Inflammatory macrophage (primary cell): ENCODE measurements at regions not wholly inside any gene's neighbourhood (a gene's known extent, or its start where the extent isn't known, plus 50 kb on each side); places are given as distances from the start of the nearest gene placed in this dataset.

Source experiments
- DNase-seq, 2 donors: peaks; one replicate each; pipeline ENCODE4 v3.0.0-alpha.2; 2020 to 2022

DNA sequence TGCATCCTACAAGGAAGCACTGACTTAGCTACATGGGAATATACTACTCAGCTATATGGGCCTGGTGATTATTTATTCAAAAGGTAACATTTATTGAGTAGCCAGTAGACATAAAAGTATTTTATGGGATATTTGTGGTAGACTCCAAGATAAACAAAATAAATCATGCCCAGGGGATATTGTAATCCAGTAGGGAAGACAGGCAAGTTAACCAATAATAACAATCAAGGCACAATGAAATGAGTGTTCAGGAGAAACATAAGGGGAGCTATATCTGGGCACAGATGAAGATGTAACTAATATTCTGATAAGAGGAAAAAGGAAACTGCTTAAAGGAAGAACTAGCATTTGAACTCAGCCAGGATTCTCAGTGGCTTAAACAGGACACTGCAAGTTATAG lies 161.4 kb upstream of the MTNR1B start:
- no peak for DNase-seq

DNA sequence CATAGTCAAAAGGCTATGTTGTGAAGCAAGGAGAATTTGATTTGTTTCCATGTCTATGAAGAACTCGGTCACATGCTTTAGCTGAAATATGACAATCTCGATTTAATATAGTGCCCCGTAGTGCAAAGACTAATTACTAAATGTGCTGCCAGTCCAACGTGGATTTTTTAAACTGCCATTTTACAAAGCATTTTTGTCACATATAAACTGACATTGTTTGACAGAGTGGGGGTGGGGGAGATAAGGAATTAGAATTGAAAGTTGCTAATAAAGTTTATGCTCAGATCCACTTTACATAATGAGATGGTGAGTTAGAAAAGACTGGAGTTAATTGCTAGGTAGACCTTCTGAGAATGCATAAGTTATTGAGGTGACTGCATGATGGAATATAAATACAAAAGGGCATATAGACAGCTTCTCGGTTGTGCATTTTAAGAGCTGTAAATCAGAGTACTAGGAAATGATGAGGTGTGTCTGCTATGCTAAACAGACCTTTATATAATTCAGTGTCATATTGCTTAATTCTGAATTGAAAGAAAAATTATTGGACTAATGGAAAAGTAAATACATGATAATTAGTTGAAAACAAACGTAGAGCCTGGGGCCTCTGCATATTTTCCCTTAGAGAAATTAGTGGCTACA lies 158.9 kb upstream of the MTNR1B start:
- DNase-seq: no peak

DNA sequence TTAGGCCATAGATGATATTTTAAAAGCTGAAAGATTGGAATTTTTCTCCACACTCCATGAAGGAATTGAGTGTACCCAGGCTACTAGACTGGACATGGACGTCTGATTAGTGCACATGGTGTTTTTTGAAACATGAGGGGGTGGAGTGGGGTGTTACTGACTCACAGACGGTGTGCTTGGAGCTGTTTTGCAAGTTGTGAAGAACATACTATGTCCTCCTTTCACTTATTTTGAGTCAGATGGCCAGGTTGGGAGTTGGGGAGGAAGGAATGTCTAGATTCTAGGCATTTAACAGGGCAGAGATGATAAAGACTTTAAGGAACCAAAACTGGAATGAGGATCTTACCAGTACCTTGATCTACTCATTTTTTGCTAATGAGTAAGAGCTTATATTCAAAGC lies 158.1 kb upstream of the MTNR1B start:
- peak; percentile 73 to 84 for DNase-seq

DNA sequence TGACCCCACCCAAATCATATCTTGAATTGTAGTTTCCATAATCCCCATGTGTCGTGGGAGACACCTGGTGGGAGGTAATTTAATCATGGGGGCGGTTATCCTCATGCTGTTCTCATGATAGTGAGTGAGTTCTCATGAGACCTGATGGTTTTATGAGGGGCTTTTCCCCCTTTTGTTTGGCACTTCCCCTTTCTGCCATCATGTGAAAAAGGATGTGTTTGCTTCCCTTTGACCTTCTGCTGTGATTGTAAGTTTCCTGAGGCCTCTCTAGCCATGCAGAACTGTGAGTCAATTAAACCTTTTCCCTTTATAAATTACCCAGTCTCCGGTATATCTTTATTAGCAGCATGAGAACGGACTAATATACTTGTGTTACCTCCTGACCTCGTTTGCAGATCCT lies 156.6 kb upstream of the MTNR1B start:
- no peak for DNase-seq

DNA sequence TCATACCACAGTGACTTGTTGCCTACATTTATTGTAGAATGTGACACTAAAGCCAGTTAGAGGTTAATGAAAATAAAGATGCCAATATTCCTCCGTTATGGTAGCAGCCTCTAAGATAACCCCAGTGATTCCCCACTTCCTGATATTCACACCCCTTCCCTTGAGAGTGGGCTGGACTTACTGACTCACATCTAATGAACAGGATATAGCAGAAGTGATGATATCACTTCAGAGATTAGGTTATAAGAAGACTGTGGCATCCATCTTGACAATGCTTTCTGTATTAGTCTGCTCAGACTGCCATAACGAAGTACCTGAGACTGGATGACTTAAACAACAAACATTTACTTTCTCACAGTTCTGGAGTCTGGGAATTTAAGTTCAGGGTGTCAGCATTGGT lies 149.6 kb upstream of the MTNR1B start:
- no peak for DNase-seq

DNA sequence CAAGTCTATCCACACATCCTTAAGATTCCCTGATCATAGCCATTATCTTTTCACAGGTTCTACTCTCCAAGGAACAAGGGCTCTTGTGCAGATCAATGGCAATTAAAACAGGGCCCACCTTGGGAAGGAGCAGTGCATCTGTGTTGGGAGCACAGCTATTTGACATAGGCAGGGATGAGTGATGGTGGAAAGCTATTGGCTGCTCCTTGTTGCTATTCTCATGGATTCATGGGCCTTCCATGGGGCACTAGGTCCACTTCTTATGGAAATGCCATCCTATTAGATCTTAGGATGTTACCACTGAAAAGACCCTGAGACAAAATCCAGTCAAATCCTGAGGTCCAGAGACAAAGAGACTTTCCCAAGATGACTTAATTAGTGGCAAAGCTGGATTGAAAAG lies 148.6 kb upstream of the MTNR1B start:
- no peak for DNase-seq

DNA sequence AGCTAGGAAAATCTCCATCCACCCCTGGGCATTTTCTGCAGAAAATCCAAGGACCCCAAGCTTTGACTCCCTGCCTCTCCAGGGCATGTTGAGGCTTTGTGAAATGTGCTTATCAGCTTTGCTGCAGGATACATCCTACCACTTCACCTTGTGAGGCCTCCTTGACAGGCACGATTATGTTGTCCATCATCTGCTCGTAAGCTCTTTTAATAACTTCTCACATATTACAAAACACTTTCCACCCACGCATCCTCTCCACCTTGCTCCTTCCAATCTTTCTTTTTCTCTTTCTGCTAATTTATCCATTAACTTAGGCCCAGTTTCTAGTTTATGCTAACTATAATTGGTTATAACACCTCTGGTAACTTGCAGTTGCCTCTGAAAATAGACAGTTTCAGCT lies 147.0 kb upstream of the MTNR1B start:
- DNase-seq: no peak

DNA sequence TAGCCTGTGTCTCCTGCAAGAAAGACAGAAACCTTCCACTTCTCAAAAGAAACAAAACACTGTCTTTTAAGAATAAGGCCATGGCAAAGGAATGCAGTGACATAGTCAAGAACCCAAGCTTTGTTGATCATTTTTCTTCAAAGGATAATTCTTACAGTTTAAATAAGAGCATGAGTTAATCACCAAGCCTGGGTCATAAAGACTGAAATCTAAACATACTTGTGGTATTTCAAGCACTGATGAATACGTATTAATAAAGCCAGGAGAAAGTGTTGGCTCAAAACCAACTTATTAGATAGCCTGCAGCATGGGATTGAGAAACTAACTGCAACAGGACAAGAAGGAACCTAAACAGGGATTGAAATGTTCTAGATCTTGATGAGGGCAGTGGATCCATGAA lies 143.3 kb upstream of the MTNR1B start:
- no peak for DNase-seq

DNA sequence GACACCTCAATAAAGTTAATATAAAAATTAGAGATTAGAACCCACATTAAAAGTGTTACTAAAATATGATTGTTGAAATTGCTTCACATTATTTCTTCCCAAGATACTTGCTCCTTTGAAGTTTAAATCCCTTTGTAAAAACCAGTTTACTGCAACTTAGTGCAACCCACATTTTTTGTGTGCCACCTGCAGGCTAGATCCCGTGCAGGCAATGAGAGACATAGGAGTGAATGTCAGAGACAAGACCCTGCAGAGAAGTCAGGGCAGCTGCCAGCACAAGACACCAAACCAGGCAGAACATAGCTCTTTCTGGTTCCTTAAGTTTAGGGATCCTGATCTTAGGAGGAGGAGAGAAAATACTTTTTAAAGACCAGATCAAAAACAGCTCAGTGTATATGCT lies 142.8 kb upstream of the MTNR1B start:
- DNase-seq: no peak

DNA sequence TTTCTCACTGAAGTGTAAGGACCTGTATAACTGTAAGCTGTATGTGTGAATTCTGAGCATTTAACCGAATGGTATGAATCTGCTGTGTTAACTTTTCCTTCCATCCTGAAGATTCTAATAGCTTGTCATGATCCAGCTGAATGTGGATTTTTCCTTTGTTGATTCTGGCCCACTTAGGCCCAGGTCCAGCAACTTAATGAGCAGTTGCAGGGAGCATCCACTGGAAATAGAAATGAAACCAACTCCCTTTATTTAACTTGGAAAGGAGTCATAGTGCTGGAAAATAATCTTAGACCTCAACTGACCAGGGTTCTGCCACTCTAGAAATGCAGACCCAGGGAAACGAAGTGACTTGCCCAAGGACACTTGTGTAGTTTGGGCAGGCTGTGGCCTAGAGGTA lies 142.3 kb upstream of the MTNR1B start:
- no peak for DNase-seq

DNA sequence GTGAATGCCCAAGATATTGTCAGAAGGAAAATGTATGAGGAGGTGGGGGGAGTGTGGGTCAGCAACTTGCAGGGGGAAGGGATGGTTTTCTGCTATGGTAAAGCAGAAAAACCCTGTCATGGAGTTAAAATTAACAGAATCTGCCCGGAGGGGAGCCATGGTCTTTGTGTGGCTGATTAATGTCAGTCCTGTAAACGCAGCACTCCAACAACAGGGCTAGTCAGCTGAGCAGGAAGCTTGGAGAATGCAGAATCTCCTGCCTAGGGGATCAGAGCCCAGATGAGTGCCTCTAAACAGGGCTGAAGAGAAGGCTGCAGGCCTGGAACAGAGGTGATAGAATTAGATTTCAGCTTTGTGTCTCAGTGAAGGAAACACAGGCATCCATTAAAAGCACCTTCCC lies 140.9 kb upstream of the MTNR1B start:
- no peak for DNase-seq

DNA sequence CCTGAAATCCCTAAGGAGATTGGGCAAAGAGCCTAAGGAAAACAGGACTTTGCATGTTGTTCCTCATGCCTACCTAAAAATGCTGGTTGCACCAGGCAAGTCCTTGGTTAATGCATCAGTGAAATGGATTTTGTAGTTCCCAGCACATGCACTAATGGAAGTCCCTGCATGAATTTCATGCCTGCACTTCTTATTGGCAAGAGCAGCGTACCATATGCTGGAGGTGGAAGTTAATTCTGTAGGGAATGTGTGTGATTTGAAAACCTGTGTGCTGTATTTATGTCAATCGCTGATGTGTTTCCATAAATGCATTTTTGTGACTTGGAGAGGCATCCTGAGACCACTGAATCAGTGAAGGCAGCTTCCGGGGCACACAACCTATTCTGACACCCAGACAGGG lies 140.3 kb upstream of the MTNR1B start:
- DNase-seq: no peak

DNA sequence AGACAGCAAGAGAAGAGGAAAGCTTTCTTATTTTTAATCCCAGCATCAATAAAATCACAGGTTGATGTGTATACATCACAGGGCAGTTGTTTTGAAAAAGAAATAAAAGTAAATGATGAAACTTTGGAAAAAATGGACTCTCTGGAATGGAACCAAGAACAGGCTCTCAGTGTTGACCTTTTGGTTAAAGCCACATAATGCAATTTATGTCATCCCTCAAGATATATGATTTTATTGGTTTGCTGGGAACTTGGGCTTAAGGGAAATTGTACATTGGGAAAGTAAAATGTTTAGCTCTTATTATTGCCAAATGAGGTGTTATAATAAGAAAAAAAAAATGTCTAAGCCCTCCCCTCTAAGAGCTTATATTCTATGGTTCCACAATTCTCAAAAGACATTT lies 139.8 kb upstream of the MTNR1B start:
- no peak for DNase-seq

DNA sequence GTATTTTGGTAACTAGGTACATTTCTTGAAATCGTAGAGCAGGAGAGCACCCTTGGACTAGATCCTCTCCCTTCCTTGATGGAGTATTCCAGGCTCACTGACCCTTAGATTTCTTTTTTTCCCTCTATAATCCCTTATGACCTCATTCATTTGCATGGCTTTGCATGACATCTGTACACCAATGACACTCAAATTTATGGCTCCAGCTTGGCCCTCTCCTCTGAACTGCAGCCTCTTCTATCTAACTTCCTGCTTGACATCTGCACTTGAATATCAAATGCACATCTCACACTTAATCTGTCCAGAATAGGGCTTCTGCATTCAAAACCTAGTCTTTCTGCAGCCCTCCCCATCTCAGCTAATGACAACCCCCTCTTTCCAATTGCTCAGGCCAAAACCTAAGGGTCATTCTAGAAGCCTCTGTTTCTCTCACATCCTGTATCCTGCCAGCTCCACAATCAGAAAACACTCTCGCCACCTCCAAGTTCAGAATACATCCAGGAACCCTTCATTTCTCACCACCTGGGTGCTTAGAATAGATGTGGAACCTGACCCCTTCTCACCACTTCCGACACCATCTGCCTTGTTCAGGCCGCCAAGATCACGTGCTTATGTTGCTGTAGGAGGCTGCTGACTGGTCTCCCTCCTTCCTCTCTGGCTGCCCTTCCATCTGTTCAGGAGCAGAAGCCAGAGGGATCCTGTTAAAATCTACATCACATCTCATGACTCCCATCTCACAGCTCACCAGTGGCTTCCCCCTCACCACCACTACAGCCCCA lies 138.9 kb upstream of the MTNR1B start:
- DNase-seq: no peak

DNA sequence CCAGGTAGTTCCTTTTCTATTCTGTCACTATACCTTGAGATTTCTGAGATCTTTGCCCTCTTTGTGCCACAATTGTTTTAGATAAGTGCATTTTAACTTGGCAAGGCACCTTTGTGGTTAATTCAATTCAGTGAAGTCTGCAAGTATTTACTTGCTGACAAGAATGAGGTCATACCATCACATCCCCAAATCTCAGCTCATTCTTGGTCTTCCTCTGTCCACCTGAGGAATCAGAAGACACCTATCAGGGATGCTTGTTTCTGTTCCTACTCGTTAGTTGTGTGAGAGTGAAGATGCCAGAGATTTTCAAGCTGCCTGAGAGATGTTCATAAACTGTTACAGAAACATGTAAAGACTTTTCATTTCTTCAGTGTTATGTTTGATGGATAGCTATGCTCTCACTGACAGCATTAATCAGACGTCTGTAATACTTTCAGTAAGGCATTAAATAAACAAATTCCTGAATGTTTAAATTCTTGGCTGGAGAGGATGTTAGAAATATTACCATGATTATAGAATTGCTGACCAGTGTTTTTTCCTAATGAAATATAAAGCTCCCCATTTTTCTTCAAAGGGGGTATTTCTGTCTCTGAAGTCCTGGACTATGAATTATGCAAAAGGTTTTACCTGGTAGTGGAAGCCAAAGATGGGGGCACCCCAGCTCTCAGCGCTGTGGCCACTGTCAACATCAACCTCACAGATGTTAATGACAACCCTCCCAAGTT lies 135.0 kb upstream of the MTNR1B start:
- no peak for DNase-seq

DNA sequence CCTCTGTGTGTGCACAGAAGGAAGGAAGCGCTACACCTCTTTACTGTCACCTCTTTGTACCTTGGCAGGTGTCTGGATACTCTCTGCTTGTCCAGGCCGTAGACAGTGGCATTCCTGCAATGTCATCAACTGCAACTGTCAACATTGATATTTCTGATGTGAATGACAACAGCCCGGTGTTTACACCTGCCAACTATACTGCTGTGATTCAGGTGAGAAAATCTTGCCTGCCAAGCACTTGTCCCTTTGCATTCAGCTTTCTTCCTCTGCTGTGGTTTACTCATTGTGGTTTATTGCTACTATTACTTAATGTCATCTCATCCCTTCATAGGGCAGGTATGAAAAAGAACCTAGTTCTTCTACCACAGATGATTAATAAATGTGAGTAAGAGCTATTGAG lies 131.9 kb upstream of the MTNR1B start:
- no peak for DNase-seq

DNA sequence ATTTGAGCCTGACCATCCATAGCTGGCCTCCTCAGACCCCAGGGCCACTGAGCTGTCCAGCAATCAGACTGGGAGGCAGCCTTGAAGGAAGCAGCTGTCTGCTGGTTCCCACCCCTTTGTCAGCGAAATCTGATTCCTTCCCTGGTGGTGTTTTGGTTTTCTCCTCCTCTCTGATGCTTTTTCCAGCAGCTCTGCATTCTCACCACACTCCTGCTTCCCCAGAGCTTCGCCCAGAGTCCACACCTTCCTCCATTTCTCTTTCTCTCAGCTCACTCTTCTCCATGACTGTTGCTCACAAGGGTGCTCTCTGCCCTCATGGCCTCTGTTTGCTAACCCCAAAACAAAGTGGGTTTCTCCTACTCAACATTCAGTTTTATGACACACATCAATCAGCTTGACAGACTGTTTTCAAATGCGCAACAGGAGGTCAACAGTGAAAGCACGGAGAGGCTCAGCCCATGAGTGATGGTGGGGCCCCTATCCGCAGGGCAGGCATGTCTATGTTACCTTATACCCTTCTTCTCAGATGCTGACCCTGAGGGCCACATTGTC lies 130.6 kb upstream of the MTNR1B start:
- no peak for DNase-seq

DNA sequence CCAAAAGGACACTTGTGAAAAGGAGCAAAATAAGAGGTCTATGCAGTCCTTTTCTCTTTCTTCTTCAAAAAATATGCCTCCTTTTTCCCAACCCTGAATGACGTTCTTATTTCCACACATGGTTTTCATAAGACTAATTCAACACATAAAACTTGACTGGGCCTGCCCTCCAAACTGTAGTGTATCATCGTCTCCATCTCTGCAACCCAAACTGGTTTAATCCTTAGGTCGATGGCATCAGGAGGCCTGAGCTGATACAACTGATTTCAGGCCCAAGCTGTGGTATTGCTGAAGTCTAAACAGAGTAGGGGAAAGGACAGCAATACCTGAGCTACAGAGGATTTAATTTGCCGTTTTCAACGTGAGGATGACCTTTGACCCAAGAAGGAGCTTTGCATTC lies 130.0 kb upstream of the MTNR1B start:
- no peak for DNase-seq

DNA sequence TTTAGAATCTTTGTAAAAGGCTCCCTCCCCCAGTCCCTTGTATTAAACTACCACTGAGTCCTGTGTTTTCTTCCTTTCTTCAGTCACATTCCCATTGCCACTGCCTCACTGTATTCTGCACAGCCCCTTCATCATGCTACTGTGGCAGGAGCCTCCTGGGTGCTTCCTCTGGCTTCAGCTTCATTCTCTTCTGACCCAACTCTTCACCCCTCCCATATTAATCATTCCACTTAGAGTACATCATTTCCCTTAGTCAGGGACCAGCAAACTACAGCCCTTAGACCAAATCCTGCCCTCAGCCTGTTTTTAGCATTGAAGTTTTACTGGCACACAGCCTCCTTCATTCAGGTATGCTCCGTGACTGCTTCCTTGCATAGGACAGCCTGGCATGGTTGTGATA lies 127.7 kb upstream of the MTNR1B start:
- no peak for DNase-seq

DNA sequence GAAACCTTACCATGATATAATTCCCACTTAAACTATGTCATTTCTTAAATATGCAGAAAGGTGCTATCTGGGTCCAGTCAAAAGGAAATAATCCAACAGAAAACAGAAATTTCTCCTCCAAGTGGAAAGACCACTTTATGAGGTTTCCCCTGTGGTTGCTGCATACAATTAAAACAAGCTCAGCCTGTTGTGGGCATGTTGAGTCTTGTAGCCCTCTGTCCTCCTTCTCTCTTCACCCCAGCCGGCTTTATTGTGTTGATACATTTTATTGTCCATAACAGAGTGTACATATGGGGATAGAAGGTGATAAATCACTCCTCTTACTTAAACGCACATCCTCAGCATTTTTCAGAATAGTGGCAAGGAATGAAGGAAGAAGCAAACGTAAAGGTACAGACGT lies 126.0 kb upstream of the MTNR1B start:
- no peak for DNase-seq

DNA sequence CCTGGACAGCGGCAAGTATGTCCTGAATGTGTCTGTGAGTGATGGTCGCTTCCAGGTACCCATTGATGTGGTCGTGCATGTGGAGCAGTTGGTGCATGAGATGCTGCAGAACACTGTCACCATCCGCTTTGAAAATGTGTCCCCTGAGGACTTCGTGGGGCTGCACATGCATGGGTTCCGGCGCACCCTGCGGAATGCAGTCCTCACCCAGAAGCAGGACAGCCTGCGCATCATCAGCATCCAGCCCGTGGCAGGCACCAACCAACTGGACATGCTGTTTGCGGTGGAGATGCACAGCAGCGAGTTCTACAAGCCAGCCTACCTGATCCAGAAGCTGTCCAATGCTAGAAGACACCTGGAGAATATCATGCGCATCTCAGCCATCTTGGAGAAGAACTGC lies 125.3 kb upstream of the MTNR1B start:
- DNase-seq: no peak

DNA sequence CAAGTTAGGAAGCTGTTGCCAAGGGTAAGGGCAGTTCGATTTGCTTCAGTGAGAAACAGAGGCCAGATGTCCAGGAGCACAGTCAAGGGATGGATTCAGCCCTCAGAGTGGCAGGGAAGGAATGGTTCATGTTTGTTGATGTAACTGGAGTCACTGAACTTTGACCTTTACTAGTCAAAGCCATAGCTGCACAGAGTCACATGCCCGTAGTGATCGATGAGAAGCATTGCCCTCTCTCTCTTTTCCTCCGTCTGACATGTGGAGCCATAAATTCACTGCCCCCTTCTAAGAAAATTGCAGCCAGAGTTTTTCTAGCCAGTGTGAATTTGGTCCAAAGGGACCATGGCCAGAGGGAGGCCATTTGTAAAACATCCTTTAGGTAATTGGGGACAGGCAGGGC lies 124.1 kb upstream of the MTNR1B start:
- no peak for DNase-seq

DNA sequence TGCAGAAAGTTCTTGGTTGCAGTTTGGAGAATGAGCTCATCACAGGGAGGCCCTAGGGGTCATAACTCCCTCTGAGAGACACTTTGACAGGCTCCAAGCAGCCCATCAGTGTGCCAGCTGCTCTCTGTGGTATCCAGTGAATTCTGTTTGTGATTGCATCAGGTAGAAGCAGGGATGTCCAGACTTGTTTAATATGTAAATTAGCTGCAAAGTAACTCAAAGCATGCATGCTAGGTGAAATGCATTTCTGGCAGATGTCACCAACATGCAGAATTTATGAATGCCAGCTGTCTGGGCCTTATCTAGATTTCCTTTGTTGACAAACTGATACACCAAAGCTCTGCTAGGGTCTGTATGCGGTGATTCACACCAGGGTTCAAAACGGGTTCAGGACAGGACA lies 123.6 kb upstream of the MTNR1B start:
- no peak for DNase-seq
